GM21717 (cell line): ENCODE measurements at regions not wholly inside any gene's neighbourhood (a gene's known extent, or its start where the extent isn't known, plus 50 kb on each side); places are given as distances from the start of the nearest gene placed in this dataset.
"Not testable (repeated sequence)": the region's sequence is repeated elsewhere in the genome, so short reads cannot be mapped to it uniquely, and the experiment has no call there.

Experiments used
- ATAC-seq: cut with Tn5 transposase; IDR thresholded peaks from one replicate; pipeline ENCODE4 v1.9.1; 2021; ENCODE audit warnings: mild to moderate bottlenecking, moderate library complexity; ENCODE audit not compliant: unreplicated experiment

DNA sequence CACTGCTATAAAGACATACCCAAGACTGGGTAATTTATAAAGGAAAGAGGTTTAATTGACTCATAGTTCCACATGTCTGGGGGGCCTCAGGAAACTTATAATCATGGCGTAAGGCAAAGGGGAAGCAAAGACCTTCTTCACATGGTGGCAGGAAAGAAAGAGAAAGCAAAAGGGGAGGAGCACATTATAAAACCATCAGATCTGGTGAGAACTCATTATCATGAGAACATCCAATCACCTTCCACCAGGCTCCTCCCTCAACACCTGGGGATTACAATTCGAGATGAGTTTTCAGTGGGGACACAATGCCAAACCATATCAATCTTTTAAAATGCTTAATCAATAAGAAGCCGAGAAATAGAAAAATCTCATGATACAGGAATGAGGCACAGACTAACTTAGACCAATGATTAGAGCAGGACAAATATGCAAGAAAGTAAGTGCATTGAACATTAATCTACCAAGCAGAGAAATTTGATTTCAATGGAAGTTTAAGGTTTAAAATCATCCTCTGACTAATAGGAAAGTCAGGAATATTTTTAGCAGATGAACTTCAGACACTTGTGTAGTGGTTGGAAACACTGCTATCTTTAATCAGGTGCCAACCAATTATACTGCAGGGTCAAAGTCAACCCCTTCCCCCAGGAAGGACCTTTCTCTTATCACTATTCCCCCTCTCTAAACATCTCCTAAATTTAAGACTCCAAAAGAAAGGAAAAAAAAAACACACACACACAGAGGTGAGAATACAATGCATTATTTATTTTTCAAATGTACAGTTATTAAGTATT is 259.2 kb downstream of the IRS1 start:
- no peak for ATAC-seq

DNA sequence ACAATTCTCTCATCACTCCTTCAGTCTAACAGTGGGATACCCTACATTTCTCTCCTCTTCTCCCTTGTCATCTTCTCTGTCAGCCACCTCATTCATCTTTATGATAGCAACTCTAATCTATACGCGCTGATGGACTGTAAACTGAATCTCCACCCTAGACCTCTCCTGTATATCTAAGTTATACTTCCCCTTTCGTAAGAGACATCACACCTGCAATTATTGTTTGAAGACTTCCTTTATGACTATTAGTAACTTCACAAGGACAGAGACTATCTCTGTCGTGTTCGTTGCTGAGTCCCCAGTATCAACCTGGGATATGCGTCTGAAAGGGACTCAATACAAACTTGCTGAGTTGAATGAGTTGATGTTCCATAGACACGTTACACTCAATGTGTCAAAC is 263.2 kb downstream of the IRS1 start:
- ATAC-seq, result no peak

DNA sequence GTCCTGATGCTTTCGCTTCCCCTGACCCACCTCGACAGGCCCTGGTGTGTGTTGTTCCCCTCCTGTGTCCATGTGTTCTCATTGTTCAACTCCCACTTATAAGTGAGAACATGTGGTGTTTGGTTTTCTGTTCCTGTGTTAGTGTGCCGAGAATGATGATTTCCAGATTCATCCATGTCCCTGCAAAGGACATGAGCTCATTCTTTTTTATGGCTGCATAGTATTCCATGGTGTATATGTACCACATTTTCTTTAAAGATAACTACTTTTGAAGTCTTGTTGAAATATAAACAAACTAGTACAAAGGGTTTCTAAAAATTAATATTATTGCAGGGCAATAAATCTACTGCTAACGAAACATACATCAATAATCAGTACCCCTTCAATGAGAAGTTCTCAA is 266.6 kb downstream of the IRS1 start:
- ATAC-seq, result not testable (repeated sequence)

DNA sequence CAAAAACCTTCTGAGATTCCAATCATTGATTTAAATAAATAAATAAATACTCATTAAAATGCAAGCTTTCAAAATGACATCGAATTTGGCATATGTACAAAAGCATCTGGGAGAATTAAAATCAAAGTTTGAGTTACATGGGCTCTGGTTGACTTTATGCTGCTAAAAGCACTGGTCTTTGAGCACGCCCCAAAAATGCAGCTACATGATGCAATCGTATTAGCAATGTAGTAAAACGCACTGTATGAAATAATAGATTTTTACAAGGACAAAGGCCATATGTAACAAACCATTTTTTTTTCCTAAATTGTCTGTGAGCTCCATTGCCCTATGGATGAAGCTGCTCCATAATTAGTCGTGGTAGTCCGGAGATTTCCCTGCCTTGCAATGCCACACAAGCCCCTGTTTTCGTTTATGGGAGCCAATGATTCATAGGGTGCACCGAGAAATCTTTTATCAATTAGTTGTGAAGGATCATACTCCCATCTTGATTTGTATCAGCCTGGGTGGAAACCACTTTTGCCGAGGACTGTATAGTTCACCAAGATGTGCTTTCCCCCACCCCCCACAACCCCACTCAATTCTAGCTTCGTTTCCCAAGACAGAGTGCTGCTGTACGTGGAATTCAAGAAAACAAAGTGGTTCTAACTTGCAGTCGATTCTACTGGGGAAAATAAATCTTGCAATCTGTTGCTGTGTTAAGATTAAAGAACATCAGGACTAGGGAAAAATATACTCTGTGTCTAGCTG is 268.4 kb downstream of the IRS1 start:
- ATAC-seq, result no peak

DNA sequence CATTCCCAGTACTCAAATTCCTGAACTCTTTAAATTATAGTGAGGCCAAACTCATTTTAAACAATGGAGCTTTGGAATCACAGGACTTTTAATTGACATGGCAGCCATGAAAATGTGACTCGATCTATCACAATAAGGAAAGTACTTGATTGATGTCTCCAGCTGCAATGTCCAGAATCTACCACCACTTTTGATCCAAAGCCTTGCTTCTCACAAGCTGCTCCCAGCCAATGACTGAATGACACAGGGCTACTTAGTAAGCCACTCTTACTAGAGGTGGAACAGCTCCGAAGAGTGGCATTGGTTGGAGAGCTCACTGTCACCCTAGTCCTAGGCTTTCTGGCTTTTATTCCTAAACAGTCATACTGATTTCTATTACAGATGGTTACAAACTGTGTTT is 270.1 kb downstream of the IRS1 start:
- ATAC-seq, result no peak

GRCh38 chr2:226526716-226527115 is 272.9 kb downstream of the IRS1 start:
- ATAC-seq, result no peak

DNA sequence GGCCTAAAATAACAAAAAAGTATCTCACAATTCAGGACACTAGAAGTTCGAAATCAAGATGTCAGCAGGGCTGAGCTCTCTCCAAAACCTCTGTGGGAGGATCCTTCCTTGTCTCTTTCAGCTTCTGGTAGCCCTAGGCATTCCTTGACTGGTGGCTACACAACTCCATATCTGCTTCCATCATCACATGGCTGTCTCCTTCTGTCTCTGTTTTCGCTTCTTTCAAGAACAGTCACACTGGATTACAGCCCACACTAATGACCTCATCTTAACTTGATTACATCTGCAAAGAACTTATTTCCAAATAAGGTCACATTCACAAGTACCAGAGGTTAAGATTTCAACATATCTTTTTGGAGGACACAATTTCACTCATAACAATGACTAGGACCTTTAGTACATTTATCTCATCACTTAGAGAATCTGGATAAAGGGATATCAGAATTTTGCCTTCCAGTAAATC is 275.2 kb downstream of the IRS1 start:
- ATAC-seq, result no peak

DNA sequence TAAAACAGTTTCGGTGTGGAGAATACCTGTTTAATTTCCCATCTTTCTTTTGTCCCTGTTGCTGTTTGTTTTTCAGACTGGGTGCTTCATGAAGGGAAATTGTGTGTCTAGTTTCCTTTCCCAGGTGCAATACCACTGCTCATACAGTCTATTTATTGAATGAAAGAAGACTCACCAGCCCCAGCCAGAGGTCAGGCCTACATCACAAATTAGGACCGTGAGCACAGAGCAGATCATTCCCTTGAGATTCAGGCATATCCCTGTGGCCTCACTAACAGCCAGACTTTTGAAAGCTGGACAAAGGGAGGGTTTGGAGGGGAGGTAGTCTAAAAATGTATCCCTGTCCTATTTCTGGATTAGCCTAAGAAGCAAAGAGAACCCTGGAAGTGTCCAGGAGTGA is 278.9 kb downstream of the IRS1 start:
- ATAC-seq, result no peak

- no peak for ATAC-seq
These were observed 284.1 kb downstream of the IRS1 start for GRCh38 chr2:226515344-226516055.

DNA sequence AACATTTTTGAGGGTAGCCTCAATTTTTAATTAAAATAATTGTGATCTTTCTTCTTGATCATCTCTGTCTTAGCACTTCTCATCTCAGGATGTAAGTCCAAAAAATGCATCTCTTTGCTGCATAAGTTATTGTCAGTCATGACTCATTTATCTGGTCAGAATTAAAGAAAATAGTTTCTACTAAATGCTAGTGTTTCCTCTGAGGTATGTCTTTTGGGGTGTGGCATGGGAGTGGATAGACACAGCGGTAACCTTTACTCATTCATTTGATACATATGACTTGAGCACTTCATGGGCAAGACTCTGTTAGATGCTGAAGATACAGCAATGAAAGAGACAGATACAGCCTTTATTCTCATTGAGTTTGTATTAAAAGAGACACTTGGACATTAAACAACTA is 284.7 kb downstream of the IRS1 start:
- ATAC-seq, result no peak

DNA sequence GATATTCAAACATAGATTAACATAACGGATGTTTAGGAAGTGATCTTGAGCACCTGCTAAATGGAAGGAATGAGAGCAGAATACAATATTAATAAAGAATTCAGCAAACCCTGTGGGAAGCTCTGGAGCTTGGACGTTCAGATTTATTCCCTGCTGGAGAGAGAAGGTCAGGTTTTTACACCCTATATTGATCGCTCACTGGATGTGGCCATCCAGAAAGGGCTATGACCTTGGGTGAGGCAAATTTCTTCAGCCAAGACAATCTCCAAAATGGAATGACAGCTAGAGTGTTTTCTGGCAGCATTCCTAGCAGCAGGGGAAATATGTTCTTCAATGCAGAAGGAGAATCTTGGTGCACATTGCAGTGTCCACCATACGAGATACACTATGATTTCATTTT is 288.3 kb downstream of the IRS1 start:
- no peak for ATAC-seq

- no peak for ATAC-seq
These were observed 290.9 kb downstream of the IRS1 start for GRCh38 chr2:226508683-226509082.

GRCh38 chr2:226508005-226508404 is 291.6 kb downstream of the IRS1 start:
- ATAC-seq, result no peak

DNA sequence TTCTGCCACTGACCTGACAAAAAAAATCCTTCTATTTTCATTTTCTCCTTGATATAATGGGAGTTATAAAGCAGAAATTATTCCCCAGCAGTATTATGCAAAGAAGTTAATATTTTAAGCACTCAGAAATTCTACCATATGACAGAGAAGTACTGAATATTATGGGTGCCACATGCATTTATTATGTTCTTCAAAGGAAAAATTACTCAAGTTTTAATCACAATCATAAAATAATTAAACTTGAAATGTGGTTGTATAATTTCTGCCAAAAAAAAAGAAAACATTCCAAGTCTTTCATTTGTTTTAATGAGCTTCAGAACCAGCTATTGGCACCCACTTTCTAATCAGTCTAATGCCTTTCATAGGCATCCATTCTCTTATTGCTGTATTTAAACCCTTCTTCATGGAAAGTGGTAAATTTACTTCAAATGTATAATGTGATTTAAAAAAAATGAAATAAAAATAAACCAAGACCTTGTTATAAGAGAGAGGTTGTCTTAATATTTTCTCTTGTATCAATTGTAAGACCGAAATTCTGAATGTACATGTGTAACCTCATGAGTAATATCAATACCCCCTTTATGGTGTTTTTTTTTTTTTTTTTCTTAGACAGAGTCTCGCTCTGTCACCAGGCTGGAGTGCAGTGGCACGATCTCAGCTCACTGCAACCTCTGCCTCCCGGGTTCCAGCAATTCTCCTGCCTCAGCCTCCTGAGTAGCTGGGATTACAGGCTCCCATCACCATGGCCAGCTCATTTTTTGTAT is 302.3 kb downstream of the IRS1 start:
- no peak for ATAC-seq

GRCh38 chr2:226496273-226496550 is 303.4 kb downstream of the IRS1 start:
- no peak for ATAC-seq

DNA sequence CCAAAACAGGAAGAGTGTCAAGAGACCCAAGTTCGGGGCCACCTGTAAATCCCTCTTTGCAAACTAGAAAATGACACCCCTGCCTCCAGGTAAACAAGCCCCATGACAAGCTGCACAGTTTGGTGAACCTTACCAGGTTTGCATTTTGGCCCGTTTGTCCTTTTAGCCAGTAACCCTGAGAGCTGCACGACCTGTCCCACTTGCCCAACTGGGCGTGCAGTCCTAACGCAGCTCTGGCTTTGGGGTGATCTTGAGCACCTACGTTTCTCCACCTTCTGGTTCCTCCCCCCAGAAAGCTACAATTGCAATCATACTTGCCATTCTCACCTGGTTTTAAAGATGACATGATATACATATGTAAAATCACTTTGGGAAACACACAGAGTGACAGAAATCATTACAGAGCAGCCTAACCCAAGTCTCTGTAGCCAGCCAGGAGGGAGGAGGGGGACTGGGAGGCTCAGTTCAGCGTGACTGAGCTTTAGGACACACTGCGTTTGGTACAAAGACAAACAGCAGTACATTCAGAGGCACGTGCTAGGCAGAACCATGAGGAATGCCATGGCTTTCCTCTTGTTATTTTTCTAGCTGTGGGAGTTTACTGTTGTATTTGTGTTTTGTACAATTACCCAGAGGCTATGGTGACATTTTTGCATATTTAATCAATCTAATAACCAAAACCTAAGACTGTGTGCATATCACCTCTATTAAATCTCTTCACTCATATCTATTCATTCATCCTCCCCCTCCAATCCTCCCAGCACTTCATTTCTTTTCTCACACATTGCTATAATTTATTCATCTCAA is 304.0 kb downstream of the IRS1 start:
- no peak for ATAC-seq

GRCh38 chr2:226491112-226491511 is 308.5 kb downstream of the IRS1 start:
- ATAC-seq, result no peak

DNA sequence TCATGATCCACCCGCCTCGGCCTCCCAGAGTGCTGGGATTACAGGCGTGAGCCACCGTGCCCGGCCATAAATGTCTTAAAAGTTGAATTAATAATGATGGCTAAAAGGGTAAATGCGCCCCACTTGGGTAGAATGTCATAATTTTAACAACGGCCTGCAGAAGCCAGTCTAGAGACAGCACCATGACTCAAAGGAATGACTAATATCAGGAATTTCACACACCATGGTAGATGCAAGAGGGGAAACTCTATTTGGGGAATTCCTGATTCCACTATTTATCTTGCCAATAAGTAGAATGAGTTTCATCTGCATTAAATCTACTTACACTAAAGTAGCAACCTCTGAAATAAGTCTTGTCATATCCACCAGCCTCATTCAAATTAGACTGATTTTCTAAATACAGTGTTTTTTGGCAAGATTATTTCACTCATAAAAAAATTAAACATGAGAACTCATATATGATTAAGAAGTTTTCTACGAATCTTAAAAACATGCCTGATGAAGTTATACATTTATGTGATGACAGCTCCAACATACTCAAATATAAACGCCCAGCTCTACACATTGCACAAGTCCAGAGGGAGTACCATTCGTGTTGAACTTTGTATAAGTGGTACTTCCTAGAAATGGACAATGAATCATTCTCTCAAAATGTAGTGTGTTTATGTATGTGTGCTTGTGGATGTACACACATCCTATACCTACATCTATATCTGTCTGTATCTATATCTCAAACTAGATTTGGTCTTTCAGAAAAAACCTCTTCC is 309.7 kb downstream of the IRS1 start:
- ATAC-seq, result peak; percentile 79

DNA sequence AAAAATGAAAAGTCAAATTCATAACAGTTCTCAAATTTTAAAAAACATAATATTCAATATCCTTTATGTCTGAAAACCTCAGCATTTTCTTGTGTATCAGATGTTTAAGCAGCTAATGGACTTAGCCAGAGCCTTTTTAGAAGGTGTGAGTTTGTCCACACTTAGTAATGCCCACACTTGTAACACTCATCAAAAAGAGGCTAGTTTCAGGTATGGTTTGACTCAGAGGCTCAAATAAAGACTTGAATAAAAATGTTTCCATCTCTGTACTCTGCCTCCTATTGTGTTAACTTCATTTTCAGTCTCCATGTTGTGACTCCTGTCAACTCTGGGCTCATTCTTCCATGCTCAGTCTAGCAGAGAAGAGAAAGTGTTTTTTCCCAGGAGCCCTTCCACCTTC is 311.6 kb downstream of the IRS1 start:
- ATAC-seq, result no peak

DNA sequence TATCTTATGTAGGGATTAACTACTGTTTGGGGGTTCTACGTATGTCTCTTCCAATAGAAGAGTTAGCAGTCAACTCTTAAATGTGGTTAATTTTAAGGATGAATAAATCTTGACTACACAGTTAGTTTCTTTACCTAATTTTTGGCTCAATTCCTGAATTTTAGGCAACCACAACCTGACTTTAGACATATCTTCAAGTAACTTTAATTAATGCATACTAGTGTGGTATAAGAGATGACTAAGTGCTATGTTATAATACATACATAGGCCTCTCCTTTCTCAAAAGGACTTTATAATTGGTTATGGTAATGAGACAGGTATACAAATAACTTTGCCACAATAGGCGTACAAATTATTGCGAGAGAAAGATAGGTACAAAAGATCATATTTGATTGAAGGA is 312.0 kb downstream of the IRS1 start:
- no peak for ATAC-seq
